ENCODE measurements at regions not wholly inside any gene's neighbourhood (a gene's known extent, or its start where the extent isn't known, plus 50 kb on each side); places are given as distances from the start of the nearest gene placed in this dataset.

DNA sequence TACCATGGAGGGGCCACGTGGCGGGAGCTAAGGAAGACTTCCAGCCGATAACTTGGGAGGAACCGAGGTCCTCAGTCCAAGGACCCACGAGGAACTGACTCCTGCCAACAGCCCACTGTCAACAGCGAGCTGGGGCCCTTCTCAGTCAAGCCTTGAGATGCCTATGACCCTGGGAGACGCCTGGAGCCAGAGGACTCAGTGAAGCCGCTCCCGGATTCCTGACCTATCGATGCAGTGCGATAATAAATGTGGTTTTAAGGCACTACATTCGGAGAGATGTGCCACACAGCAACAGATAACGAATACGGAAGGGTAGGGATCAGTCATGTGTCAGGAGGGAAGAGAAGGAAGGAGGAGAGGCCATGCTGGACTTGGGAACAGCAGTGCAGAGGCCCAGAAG lies 208.5 kb downstream of the NFATC2 start:
- TF ChIP-seq, protein P1, sequence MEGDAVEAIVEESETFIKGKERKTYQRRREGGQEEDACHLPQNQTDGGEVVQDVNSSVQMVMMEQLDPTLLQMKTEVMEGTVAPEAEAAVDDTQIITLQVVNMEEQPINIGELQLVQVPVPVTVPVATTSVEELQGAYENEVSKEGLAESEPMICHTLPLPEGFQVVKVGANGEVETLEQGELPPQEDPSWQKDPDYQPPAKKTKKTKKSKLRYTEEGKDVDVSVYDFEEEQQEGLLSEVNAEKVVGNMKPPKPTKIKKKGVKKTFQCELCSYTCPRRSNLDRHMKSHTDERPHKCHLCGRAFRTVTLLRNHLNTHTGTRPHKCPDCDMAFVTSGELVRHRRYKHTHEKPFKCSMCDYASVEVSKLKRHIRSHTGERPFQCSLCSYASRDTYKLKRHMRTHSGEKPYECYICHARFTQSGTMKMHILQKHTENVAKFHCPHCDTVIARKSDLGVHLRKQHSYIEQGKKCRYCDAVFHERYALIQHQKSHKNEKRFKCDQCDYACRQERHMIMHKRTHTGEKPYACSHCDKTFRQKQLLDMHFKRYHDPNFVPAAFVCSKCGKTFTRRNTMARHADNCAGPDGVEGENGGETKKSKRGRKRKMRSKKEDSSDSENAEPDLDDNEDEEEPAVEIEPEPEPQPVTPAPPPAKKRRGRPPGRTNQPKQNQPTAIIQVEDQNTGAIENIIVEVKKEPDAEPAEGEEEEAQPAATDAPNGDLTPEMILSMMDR (conservative IDR thresholded peaks at IDR 0.05 in 1 of 2, IDR thresholded peaks at IDR 0.05 in 1 of 2; ENCODE audit: low read depth in 1 of 2, low read length in 2 of 2), result no peak
- TF ChIP-seq EZH2 (IDR thresholded peaks at IDR 0.05; ENCODE audit: low read length, missing control alignments), result no peak

Measured in fibroblast of lung (primary cell).